ENCODE measurements at regions not wholly inside any gene's neighbourhood (a gene's known extent, or its start where the extent isn't known, plus 50 kb on each side); places are given as distances from the start of the nearest gene placed in this dataset.

GRCh38 chr14:22255017-22255950, 333.7 kb downstream of the DAD1 start:
- CTCF ChIA-PET: no interaction called here
- Histone ChIP-seq H3K27me3 (ENCODE audit: low read length) (no peaks in the 10 kb centered on the region), H3K4me3 (ENCODE audit: low read length) (no peak overlapping the region), H3K27ac (ENCODE audit: low read length) (no peak overlapping the region), H4K20me1 (ENCODE audit: low read length) (no peaks in the 10 kb centered on the region), H3K79me2 (ENCODE audit: low read length) (no peaks in the 10 kb centered on the region), H3K36me3 (ENCODE audit: low read depth, low read length) (no peaks in the 10 kb centered on the region), H3F3A (ENCODE audit: low read length, unreplicated experiment) (no peaks in the 10 kb centered on the region), H3K9ac (ENCODE audit: low read length) (no peak overlapping the region), H3K9me3 (ENCODE audit: low read length) (no peaks in the 10 kb centered on the region), H3K4me2 (ENCODE audit: low read length) (no peak overlapping the region), H3K9me2 (replicated peaks; ENCODE audit: low read length) (no peaks in the 10 kb centered on the region), H3K4me1 (ENCODE audit: insufficient read depth, low read length) (peaks cover 29% of the 10 kb centered on the region), H2AFZ (ENCODE audit: low read length) (no peak overlapping the region)
- no TSS peak for BruUV-seq (replicated peaks)
- peak; percentile 25 for DNase-seq
- intact Hi-C loops (cut with micrococcal nuclease): no loop called here
- TF ChIP-seq EZH2phosphoT487 (IDR thresholded peaks at IDR 0.05; ENCODE audit: borderline replicate concordance, low read length) (no peak), EZH2 (IDR thresholded peaks at IDR 0.05; ENCODE audit: low read length, unreplicated experiment) (no peak)
- no peak for ATAC-seq
- POLR2A ChIA-PET (ENCODE audit: unreplicated experiment): interaction anchor here (0.7 kb wide), 1 partner anchor 1218 kb away, joined by 4 read pairs; no protein-coding TSS in a partner anchor

- CTCF ChIA-PET: no interaction called here
Measured at GRCh38 chr14:22252686-22253085, 336.3 kb downstream of the DAD1 start.

GRCh38 chr14:22251090-22251489, 337.9 kb downstream of the DAD1 start:
- no peaks in the 10 kb centered on the region for H3K36me3 ChIP-seq (ENCODE audit: low read depth, low read length)
- no peaks in the 10 kb centered on the region for H3K9me2 ChIP-seq (replicated peaks; ENCODE audit: low read length)
- H3K27me3 ChIP-seq (ENCODE audit: low read length): no peaks in the 10 kb centered on the region
- no peaks in the 10 kb centered on the region for H3K9me3 ChIP-seq (ENCODE audit: low read length)
- CTCF ChIA-PET: no interaction called here
- no peak overlapping the region for H3K9ac ChIP-seq (ENCODE audit: low read length)
- DNase-seq: peak; percentile 75
- H3F3A ChIP-seq (ENCODE audit: low read length, unreplicated experiment): no peaks in the 10 kb centered on the region
- peaks cover 30% of the 10 kb centered on the region for H3K4me1 ChIP-seq (ENCODE audit: insufficient read depth, low read length)
- no peak overlapping the region for H2AFZ ChIP-seq (ENCODE audit: low read length)
- BruUV-seq (replicated peaks): no TSS peak
- H4K20me1 ChIP-seq (ENCODE audit: low read length): no peaks in the 10 kb centered on the region
- POLR2A ChIA-PET (ENCODE audit: unreplicated experiment): no interaction called here
- intact Hi-C loops (cut with micrococcal nuclease): loop anchor here (2.0 kb wide), 1 partner anchor 24 kb away; no protein-coding TSS in a partner anchor
- H3K27ac ChIP-seq (ENCODE audit: low read length): peak overlapping the region; percentile 71
- no peak overlapping the region; the same call in 1 of the 2 replicates for H3K4me3 ChIP-seq (ENCODE audit: low read length)
- peak overlapping the region; percentile 69 for H3K4me2 ChIP-seq (ENCODE audit: low read length)
- peak; percentile 94 for ATAC-seq
- no peaks in the 10 kb centered on the region for H3K79me2 ChIP-seq (ENCODE audit: low read length)
- TF ChIP-seq CTCF (conservative IDR thresholded peaks at IDR 0.05; ENCODE audit: low read depth, low read length): no peak
- no peak for TF ChIP-seq EZH2 (IDR thresholded peaks at IDR 0.05; ENCODE audit: low read length, unreplicated experiment)
- no peak for TF ChIP-seq EZH2phosphoT487 (IDR thresholded peaks at IDR 0.05; ENCODE audit: borderline replicate concordance, low read length)

More at GRCh38 chr14:22252686-22253085, 336.3 kb downstream of the DAD1 start:
- intact Hi-C loops (cut with micrococcal nuclease): no loop called here
- no peaks in the 10 kb centered on the region for H3F3A ChIP-seq (ENCODE audit: low read length, unreplicated experiment)
- H3K4me2 ChIP-seq (ENCODE audit: low read length): no peak overlapping the region
- no peak for DNase-seq
- BruUV-seq (replicated peaks): no TSS peak
- H3K4me3 ChIP-seq (ENCODE audit: low read length): no peak overlapping the region
- no peaks in the 10 kb centered on the region for H3K9me3 ChIP-seq (ENCODE audit: low read length)
- no peak overlapping the region for H2AFZ ChIP-seq (ENCODE audit: low read length)
- no peak for TF ChIP-seq CTCF (conservative IDR thresholded peaks at IDR 0.05; ENCODE audit: low read depth, low read length)
- TF ChIP-seq EZH2phosphoT487 (IDR thresholded peaks at IDR 0.05; ENCODE audit: borderline replicate concordance, low read length): no peak
- TF ChIP-seq EZH2 (IDR thresholded peaks at IDR 0.05; ENCODE audit: low read length, unreplicated experiment): no peak
- no peak for ATAC-seq
- no peaks in the 10 kb centered on the region for H4K20me1 ChIP-seq (ENCODE audit: low read length)
- no peaks in the 10 kb centered on the region for H3K79me2 ChIP-seq (ENCODE audit: low read length)
- POLR2A ChIA-PET (ENCODE audit: unreplicated experiment): no interaction called here
- H3K27ac ChIP-seq (ENCODE audit: low read length): no peak overlapping the region
- no peaks in the 10 kb centered on the region for H3K36me3 ChIP-seq (ENCODE audit: low read depth, low read length)
- H3K9me2 ChIP-seq (replicated peaks; ENCODE audit: low read length): no peaks in the 10 kb centered on the region
- no peak overlapping the region for H3K9ac ChIP-seq (ENCODE audit: low read length)
- H3K27me3 ChIP-seq (ENCODE audit: low read length): no peaks in the 10 kb centered on the region
- H3K4me1 ChIP-seq (ENCODE audit: insufficient read depth, low read length): peaks cover 30% of the 10 kb centered on the region
